ENCODE measurements at regions not wholly inside any gene's neighbourhood (a gene's known extent, or its start where the extent isn't known, plus 50 kb on each side); places are given as distances from the start of the nearest gene placed in this dataset.
A peak's percentile ranks its signal among the peaks of the same experiment; 100 is the strongest.
"Not testable (repeated sequence)": the region's sequence is repeated elsewhere in the genome, so short reads cannot be mapped to it uniquely, and the experiment has no call there.

GRCh38 chr17:64721556-64721955 is 59.4 kb upstream of the SMURF2 start:
- H4K20me1 ChIP-seq (replicated peaks; ENCODE audit: control insufficient read depth, extremely low read depth, insufficient read depth, low read length); H3K9me3 ChIP-seq (replicated peaks; ENCODE audit: control insufficient read depth, insufficient read depth, low read length); BruUV-seq (replicated peaks); H3K27me3 ChIP-seq (ENCODE audit: control insufficient read depth in 2 of 2, insufficient read depth in 2 of 2, low read length in 2 of 2); POLR2A ChIA-PET; H3K27ac ChIP-seq (ENCODE audit: insufficient read depth, low read depth, low read length); H3K9me1 ChIP-seq (replicated peaks; ENCODE audit: control insufficient read depth, extremely low read depth, insufficient read depth, low read length); intact Hi-C loops (cut with micrococcal nuclease); CTCF ChIA-PET; DNase-seq (ENCODE audit: low read depth, low spot score); H3K4me2 ChIP-seq (ENCODE audit: insufficient read depth, low read length); FAIRE-seq; H3K4me3 ChIP-seq (replicated peaks in 1 of 3; ENCODE audit: insufficient read depth in 1 of 3, low read depth in 1 of 3, low read length in 3 of 3); dilution Hi-C loops (cut with MboI; ENCODE audit: extremely low pct_ligation_motif_present, low sequenced_read_pairs); H2AFZ ChIP-seq (ENCODE audit: low read depth, low read length); H3K9ac ChIP-seq (replicated peaks; ENCODE audit: extremely low read depth, insufficient read depth, low read length); H3K36me3 ChIP-seq (ENCODE audit: control insufficient read depth in 2 of 2, extremely low read depth in 1 of 2, insufficient read depth in 2 of 2, low read length in 2 of 2); H3K79me2 ChIP-seq (ENCODE audit: control insufficient read depth, insufficient read depth, low read length): not testable (repeated sequence)
- peaks cover 24% of the 10 kb centered on the region for H3K4me1 ChIP-seq (ENCODE audit: control insufficient read depth, extremely low read depth, insufficient read depth, low read length)

DNA sequence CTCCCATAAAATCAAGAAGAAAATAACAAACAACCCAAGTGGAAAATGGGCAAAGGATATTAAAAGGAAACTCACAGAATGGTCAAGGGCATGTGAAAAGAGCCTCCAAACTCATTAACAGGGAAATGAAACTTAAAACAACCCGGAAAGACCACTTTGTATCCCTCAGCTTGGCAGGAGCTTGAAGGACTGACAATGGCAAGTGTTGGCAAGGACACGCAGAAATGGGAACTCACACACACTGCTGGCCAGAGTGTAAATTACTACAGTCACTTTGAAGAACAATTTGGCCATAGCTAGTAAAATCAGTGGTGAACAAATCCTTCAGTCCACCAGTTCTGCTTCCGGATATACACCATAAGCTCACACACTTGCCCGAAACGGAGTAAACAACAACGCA is 58.1 kb upstream of the SMURF2 start:
- POLR2A ChIA-PET; H3K9me3 ChIP-seq (replicated peaks; ENCODE audit: control insufficient read depth, insufficient read depth, low read length); dilution Hi-C loops (cut with MboI; ENCODE audit: extremely low pct_ligation_motif_present, low sequenced_read_pairs); BruUV-seq (replicated peaks); H4K20me1 ChIP-seq (replicated peaks; ENCODE audit: control insufficient read depth, extremely low read depth, insufficient read depth, low read length); H3K36me3 ChIP-seq (ENCODE audit: control insufficient read depth in 2 of 2, extremely low read depth in 1 of 2, insufficient read depth in 2 of 2, low read length in 2 of 2); H3K9ac ChIP-seq (replicated peaks; ENCODE audit: extremely low read depth, insufficient read depth, low read length); intact Hi-C loops (cut with micrococcal nuclease); H3K9me1 ChIP-seq (replicated peaks; ENCODE audit: control insufficient read depth, extremely low read depth, insufficient read depth, low read length); H3K27me3 ChIP-seq (ENCODE audit: control insufficient read depth in 2 of 2, insufficient read depth in 2 of 2, low read length in 2 of 2); H3K79me2 ChIP-seq (ENCODE audit: control insufficient read depth, insufficient read depth, low read length); H3K4me3 ChIP-seq (replicated peaks in 1 of 3; ENCODE audit: insufficient read depth in 1 of 3, low read depth in 1 of 3, low read length in 3 of 3); CTCF ChIA-PET: not testable (repeated sequence)
- H3K27ac ChIP-seq (ENCODE audit: insufficient read depth, low read depth, low read length): peak overlapping the region; percentile 24
- H2AFZ ChIP-seq (ENCODE audit: low read depth, low read length): peak overlapping the region; percentile 50
- DNase-seq (ENCODE audit: low read depth, low spot score) (peak; percentile 70), FAIRE-seq (peak; percentile 15)
- peaks cover 20% of the 10 kb centered on the region for H3K4me1 ChIP-seq (ENCODE audit: control insufficient read depth, extremely low read depth, insufficient read depth, low read length)
- peak overlapping the region; percentile 30 for H3K4me2 ChIP-seq (ENCODE audit: insufficient read depth, low read length)

DNA sequence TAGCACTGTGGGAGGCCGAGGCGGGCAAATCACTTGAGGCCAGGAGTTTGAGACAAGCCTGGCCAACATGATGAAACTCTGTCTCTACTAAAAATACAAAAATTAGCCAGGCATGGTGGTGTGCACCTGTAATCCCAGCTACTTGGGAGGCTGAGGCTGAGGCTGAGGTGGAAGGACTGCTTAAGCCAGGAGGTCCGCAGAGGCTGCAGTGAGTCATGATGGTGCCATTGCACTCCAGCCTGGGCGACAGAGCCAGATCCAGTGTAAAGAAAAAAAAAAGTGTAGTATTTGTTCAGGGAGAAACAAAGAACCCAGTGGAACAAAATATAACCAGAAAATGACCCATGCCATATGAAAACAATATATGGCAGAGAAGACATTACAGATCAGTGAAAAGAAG is 57.4 kb upstream of the SMURF2 start:
- H2AFZ ChIP-seq (ENCODE audit: low read depth, low read length); H3K9me1 ChIP-seq (replicated peaks; ENCODE audit: control insufficient read depth, extremely low read depth, insufficient read depth, low read length); H3K9me3 ChIP-seq (replicated peaks; ENCODE audit: control insufficient read depth, insufficient read depth, low read length); CTCF ChIA-PET; H3K36me3 ChIP-seq (ENCODE audit: control insufficient read depth in 2 of 2, extremely low read depth in 1 of 2, insufficient read depth in 2 of 2, low read length in 2 of 2); FAIRE-seq; H3K79me2 ChIP-seq (ENCODE audit: control insufficient read depth, insufficient read depth, low read length); H3K4me2 ChIP-seq (ENCODE audit: insufficient read depth, low read length); intact Hi-C loops (cut with micrococcal nuclease); H3K9ac ChIP-seq (replicated peaks; ENCODE audit: extremely low read depth, insufficient read depth, low read length); H4K20me1 ChIP-seq (replicated peaks; ENCODE audit: control insufficient read depth, extremely low read depth, insufficient read depth, low read length); BruUV-seq (replicated peaks); H3K4me3 ChIP-seq (replicated peaks in 1 of 3; ENCODE audit: insufficient read depth in 1 of 3, low read depth in 1 of 3, low read length in 3 of 3); H3K27me3 ChIP-seq (ENCODE audit: control insufficient read depth in 2 of 2, insufficient read depth in 2 of 2, low read length in 2 of 2); dilution Hi-C loops (cut with MboI; ENCODE audit: extremely low pct_ligation_motif_present, low sequenced_read_pairs); POLR2A ChIA-PET: not testable (repeated sequence)
- peak overlapping the region; percentile 24 for H3K27ac ChIP-seq (ENCODE audit: insufficient read depth, low read depth, low read length)
- peaks cover 18% of the 10 kb centered on the region for H3K4me1 ChIP-seq (ENCODE audit: control insufficient read depth, extremely low read depth, insufficient read depth, low read length)
- DNase-seq (ENCODE audit: low read depth, low spot score): peak; percentile 55

- H4K20me1 ChIP-seq (replicated peaks; ENCODE audit: control insufficient read depth, extremely low read depth, insufficient read depth, low read length); H3K79me2 ChIP-seq (ENCODE audit: control insufficient read depth, insufficient read depth, low read length); intact Hi-C loops (cut with micrococcal nuclease); H3K9ac ChIP-seq (replicated peaks; ENCODE audit: extremely low read depth, insufficient read depth, low read length); H3K36me3 ChIP-seq (ENCODE audit: control insufficient read depth in 2 of 2, extremely low read depth in 1 of 2, insufficient read depth in 2 of 2, low read length in 2 of 2); dilution Hi-C loops (cut with MboI; ENCODE audit: extremely low pct_ligation_motif_present, low sequenced_read_pairs); H3K4me3 ChIP-seq (replicated peaks in 1 of 3; ENCODE audit: insufficient read depth in 1 of 3, low read depth in 1 of 3, low read length in 3 of 3); H2AFZ ChIP-seq (ENCODE audit: low read depth, low read length); H3K4me2 ChIP-seq (ENCODE audit: insufficient read depth, low read length); H3K27ac ChIP-seq (ENCODE audit: insufficient read depth, low read depth, low read length); CTCF ChIA-PET; POLR2A ChIA-PET; FAIRE-seq; H3K9me1 ChIP-seq (replicated peaks; ENCODE audit: control insufficient read depth, extremely low read depth, insufficient read depth, low read length); H3K27me3 ChIP-seq (ENCODE audit: control insufficient read depth in 2 of 2, insufficient read depth in 2 of 2, low read length in 2 of 2); H3K9me3 ChIP-seq (replicated peaks; ENCODE audit: control insufficient read depth, insufficient read depth, low read length); BruUV-seq (replicated peaks): not testable (repeated sequence)
- peaks cover 15% of the 10 kb centered on the region for H3K4me1 ChIP-seq (ENCODE audit: control insufficient read depth, extremely low read depth, insufficient read depth, low read length)
- peak; percentile 51 for DNase-seq (ENCODE audit: low read depth, low spot score)
Measured at GRCh38 chr17:64718816-64719215, 56.7 kb upstream of the SMURF2 start.

Measured in endothelial cell of umbilical vein (primary cell).